NCI-H2196 treated with DMSO at 0.1 percent for 48 hours (cell line): ENCODE measurements at regions not wholly inside any gene's neighbourhood (a gene's known extent, or its start where the extent isn't known, plus 50 kb on each side); places are given as distances from the start of the nearest gene placed in this dataset.
"Not testable (repeated sequence)": the region's sequence is repeated elsewhere in the genome, so short reads cannot be mapped to it uniquely, and the experiment has no call there.

Experiments used
- DNase-seq: peaks from one replicate; lab custom pipeline; 2025; ENCODE audit not compliant: unreplicated experiment; lab: John Stamatoyannopoulos, UW

GRCh38 chr10:128178302-128178958, 52.2 kb upstream of the MKI67 start:
- no peak for DNase-seq

GRCh38 chr10:128180843-128181242, 54.6 kb upstream of the MKI67 start:
- DNase-seq = no peak

- DNase-seq = no peak
Observed at GRCh38 chr10:128185627-128186026, 59.4 kb upstream of the MKI67 start.

GRCh38 chr10:128186959-128187787, 61.0 kb upstream of the MKI67 start:
- no peak for DNase-seq

- no peak for DNase-seq
Observed at GRCh38 chr10:128187788-128188185, 61.6 kb upstream of the MKI67 start.

- no peak for DNase-seq
Observed at GRCh38 chr10:128189176-128189575, 63.0 kb upstream of the MKI67 start.

GRCh38 chr10:128191847-128192246, 65.6 kb upstream of the MKI67 start:
- no peak for DNase-seq

GRCh38 chr10:128201826-128202225, 75.6 kb upstream of the MKI67 start:
- not testable (repeated sequence) for DNase-seq

GRCh38 chr10:128203028-128203427, 76.8 kb upstream of the MKI67 start:
- DNase-seq = no peak

- DNase-seq = not testable (repeated sequence)
Observed at GRCh38 chr10:128205591-128205990, 79.4 kb upstream of the MKI67 start.

- DNase-seq = no peak
Observed at GRCh38 chr10:128206676-128207075, 80.5 kb upstream of the MKI67 start.

- no peak for DNase-seq
Observed at GRCh38 chr10:128209862-128210214, 83.6 kb upstream of the MKI67 start.

GRCh38 chr10:128210215-128211063, 84.2 kb upstream of the MKI67 start:
- DNase-seq = no peak

GRCh38 chr10:128211064-128211504, 84.9 kb upstream of the MKI67 start:
- no peak for DNase-seq

- DNase-seq = peak; percentile 17
Observed at GRCh38 chr10:128211953-128212727, 85.9 kb upstream of the MKI67 start.

- no peak for DNase-seq
Observed at GRCh38 chr10:128213156-128213555, 86.9 kb upstream of the MKI67 start.

- no peak for DNase-seq
Observed at GRCh38 chr10:128215733-128216132, 89.5 kb upstream of the MKI67 start.

GRCh38 chr10:128217136-128217535, 90.9 kb upstream of the MKI67 start:
- DNase-seq = no peak

GRCh38 chr10:128218161-128218560, 91.9 kb upstream of the MKI67 start:
- no peak for DNase-seq

GRCh38 chr10:128219295-128219694, 93.1 kb upstream of the MKI67 start:
- DNase-seq = no peak

- DNase-seq = no peak
Observed at GRCh38 chr10:128220021-128220420, 93.8 kb upstream of the MKI67 start.
